ENCODE measurements at regions not wholly inside any gene's neighbourhood (a gene's known extent, or its start where the extent isn't known, plus 50 kb on each side); places are given as distances from the start of the nearest gene placed in this dataset.
"Not testable (repeated sequence)": the region's sequence is repeated elsewhere in the genome, so short reads cannot be mapped to it uniquely, and the experiment has no call there.

- DNase-seq = no peak
These were observed 121.3 kb upstream of the NXPH2 start for GRCh38 chr2:138901530-138901929.

GRCh38 chr2:138898855-138899254 lies 118.7 kb upstream of the NXPH2 start:
- DNase-seq = no peak

GRCh38 chr2:138897274-138897673 lies 117.1 kb upstream of the NXPH2 start:
- no peak for DNase-seq

GRCh38 chr2:138893746-138894145 lies 113.6 kb upstream of the NXPH2 start:
- DNase-seq = no peak

- DNase-seq = no peak
These were observed 100.9 kb upstream of the NXPH2 start for GRCh38 chr2:138881126-138881525.

- no peak for DNase-seq
These were observed 99.7 kb upstream of the NXPH2 start for GRCh38 chr2:138879931-138880330.

GRCh38 chr2:138877421-138877820 lies 97.2 kb upstream of the NXPH2 start:
- no peak for DNase-seq

GRCh38 chr2:138874251-138874650 lies 94.1 kb upstream of the NXPH2 start:
- DNase-seq = no peak

- not testable (repeated sequence) for DNase-seq
These were observed 91.9 kb upstream of the NXPH2 start for GRCh38 chr2:138872116-138872515.

GRCh38 chr2:138871312-138871711 lies 91.1 kb upstream of the NXPH2 start:
- DNase-seq = no peak

GRCh38 chr2:138867341-138867740 lies 87.2 kb upstream of the NXPH2 start:
- DNase-seq = no peak

GRCh38 chr2:138866797-138867196 lies 86.6 kb upstream of the NXPH2 start:
- no peak for DNase-seq

GRCh38 chr2:138853761-138854160 lies 73.6 kb upstream of the NXPH2 start:
- no peak for DNase-seq

GRCh38 chr2:138853296-138853695 lies 73.1 kb upstream of the NXPH2 start:
- no peak for DNase-seq

GRCh38 chr2:138846216-138846821 lies 66.1 kb upstream of the NXPH2 start:
- peak; percentile 11 for DNase-seq

GRCh38 chr2:138842341-138842740 lies 62.2 kb upstream of the NXPH2 start:
- no peak for DNase-seq

- no peak for DNase-seq
These were observed 61.3 kb upstream of the NXPH2 start for GRCh38 chr2:138841459-138841858.

GRCh38 chr2:138838851-138839620 lies 58.8 kb upstream of the NXPH2 start:
- DNase-seq = no peak

GRCh38 chr2:138831691-138832090 lies 51.5 kb upstream of the NXPH2 start:
- no peak for DNase-seq

- no peak for DNase-seq
These were observed 51.0 kb upstream of the NXPH2 start for GRCh38 chr2:138831154-138831553.

- DNase-seq = no peak
These were observed 50.4 kb upstream of the NXPH2 start for GRCh38 chr2:138830547-138830946.
